ENCODE measurements at regions not wholly inside any gene's neighbourhood (a gene's known extent, or its start where the extent isn't known, plus 50 kb on each side); places are given as distances from the start of the nearest gene placed in this dataset.

GRCh38 chr2:9690716-9691498, 60.1 kb upstream of the YWHAQ start:
- no peak overlapping the region for H3K27ac ChIP-seq

GRCh38 chr2:9692456-9693195, 61.8 kb upstream of the YWHAQ start:
- intact Hi-C loops (cut with DNase I): loop anchor here (1.0 to 5.0 kb wide), 5 partner anchors 47 to 138 kb away; partner anchors contain the start of genes YWHAQ (in 2 of the 2) and ADAM17 (in 1 of the 2)
- 7 to 21% (median 14%) methylated on average over 20 of the region's 20 CpGs for WGBS, 3 donors
- H3K27me3 ChIP-seq (ENCODE audit: insufficient read depth in 3 of 3, low read length in 2 of 3): no peaks in the 10 kb centered on the region
- H3K36me3 ChIP-seq (ENCODE audit: insufficient read depth in 1 of 2, low read depth in 1 of 2): no peaks in the 10 kb centered on the region
- peaks cover 19% of the 10 kb centered on the region for H3K4me1 ChIP-seq
- H3K4me3 ChIP-seq: peak overlapping the region; percentile 54
- H3K27ac ChIP-seq: peak overlapping the region; percentile 96
- no peaks in the 10 kb centered on the region for H3K9me3 ChIP-seq
- DNase-seq (peak; percentile 61 to 85), ATAC-seq (peak; percentile 77 to 86 (median 85))
- no peak for TF ChIP-seq CTCF (IDR thresholded peaks at IDR 0.05)

More at GRCh38 chr2:9690716-9691498, 60.1 kb upstream of the YWHAQ start:
- ATAC-seq (no peak), DNase-seq (no peak)
- TF ChIP-seq CTCF (IDR thresholded peaks at IDR 0.05): no peak
- H3K27me3 ChIP-seq (ENCODE audit: insufficient read depth in 3 of 3, low read length in 2 of 3): no peaks in the 10 kb centered on the region
- no peak overlapping the region for H3K4me3 ChIP-seq
- H3K9me3 ChIP-seq: no peaks in the 10 kb centered on the region
- 90 to 92% (median 91%) methylated on average over 11 of the region's 11 CpGs for WGBS, 3 donors
- H3K4me1 ChIP-seq: peaks cover 19% of the 10 kb centered on the region
- intact Hi-C loops (cut with DNase I): loop anchor here in 1 of 2 donors (5.0 kb wide), 1 partner anchor 59 kb away; the partner anchor contains the start of gene YWHAQ
- no peaks in the 10 kb centered on the region for H3K36me3 ChIP-seq (ENCODE audit: insufficient read depth in 1 of 2, low read depth in 1 of 2)

- Histone ChIP-seq H3K36me3 (ENCODE audit: insufficient read depth in 1 of 2, low read depth in 1 of 2) (no peaks in the 10 kb centered on the region), H3K4me3 (peak overlapping the region; percentile 54), H3K27me3 (ENCODE audit: insufficient read depth in 3 of 3, low read length in 2 of 3) (no peaks in the 10 kb centered on the region), H3K27ac (peak overlapping the region; percentile 96), H3K9me3 (no peaks in the 10 kb centered on the region), H3K4me1 (peaks cover 19% of the 10 kb centered on the region)
- TF ChIP-seq CTCF (IDR thresholded peaks at IDR 0.05): no peak
- DNase-seq: peak; percentile 83 to 92
- peak; percentile 94 to 98 (median 96) for ATAC-seq
- 17 to 29% (median 18%) methylated on average over 8 of the region's 8 CpGs for WGBS, 3 donors
- intact Hi-C loops (cut with DNase I): loop anchor here (1.0 to 5.0 kb wide), 5 partner anchors 46 to 138 kb away; partner anchors contain the start of genes YWHAQ (in 2 of the 2) and ADAM17 (in 1 of the 2)
Observed at GRCh38 chr2:9693196-9693491, 62.3 kb upstream of the YWHAQ start.

DNA sequence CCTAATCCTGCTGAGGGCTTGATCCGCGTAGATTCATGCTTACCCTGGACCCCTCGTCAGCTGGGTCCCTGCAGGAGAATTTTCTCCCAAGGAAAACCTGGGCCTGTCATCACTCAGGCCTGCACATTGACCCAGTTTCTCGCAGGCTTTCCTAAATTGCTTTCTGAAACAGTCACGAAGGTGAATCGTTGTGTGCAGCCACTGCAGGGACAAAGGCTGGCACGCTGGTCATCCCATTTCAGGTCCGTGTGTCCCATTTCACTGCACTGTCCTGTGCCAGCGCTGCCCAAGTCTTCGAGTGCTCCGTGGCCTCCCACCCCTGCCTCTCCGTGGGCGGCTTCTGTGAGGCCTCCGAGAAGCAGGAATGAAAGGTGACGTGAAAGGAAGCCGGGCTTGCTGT, 62.8 kb upstream of the YWHAQ start:
- H3K4me1 ChIP-seq: peaks cover 19% of the 10 kb centered on the region
- DNase-seq: no peak
- H3K36me3 ChIP-seq (ENCODE audit: insufficient read depth in 1 of 2, low read depth in 1 of 2): no peaks in the 10 kb centered on the region
- H3K27ac ChIP-seq: peak overlapping the region; percentile 96
- H3K27me3 ChIP-seq (ENCODE audit: insufficient read depth in 3 of 3, low read length in 2 of 3): no peaks in the 10 kb centered on the region
- no peak overlapping the region for H3K4me3 ChIP-seq
- WGBS, 3 donors: 55 to 82% (median 58%) methylated on average over 16 of the region's 16 CpGs
- peak; percentile 25 to 35 (median 30) for ATAC-seq
- TF ChIP-seq CTCF (IDR thresholded peaks at IDR 0.05): no peak
- intact Hi-C loops (cut with DNase I): loop anchor here (1.0 to 5.0 kb wide), 5 partner anchors 46 to 139 kb away; partner anchors contain the start of genes YWHAQ (in 2 of the 2) and ADAM17 (in 1 of the 2)
- no peaks in the 10 kb centered on the region for H3K9me3 ChIP-seq
